CD14-positive monocyte (primary cell): ENCODE measurements at regions not wholly inside any gene's neighbourhood (a gene's known extent, or its start where the extent isn't known, plus 50 kb on each side); places are given as distances from the start of the nearest gene placed in this dataset.
A peak's percentile ranks its signal among the peaks of the same experiment; 100 is the strongest.

Experiments used
- DNase-seq, 3 donors: peaks; one replicate each; pipeline ENCODE4 v3.0.0-alpha.2; 2011 to 2022
- H2AFZ ChIP-seq: 2 replicates; pipeline ENCODE4 v1.6.0; 2012; ENCODE audit warnings: mild to moderate bottlenecking, low read depth, low read length, inconsistent platforms; ENCODE audit not compliant: insufficient read depth, poor library complexity, severe bottlenecking
- H3K27ac ChIP-seq, 2 donors: 1 replicate in 1 of 2; 2 replicates in 1 of 2; pipeline ENCODE4 v1.5.1; 2012 to 2013; ENCODE audit warnings: low read length in 2 of 2, control low read depth in 1 of 2, inconsistent platforms in 1 of 2, low read depth in 1 of 2, mild to moderate bottlenecking in 1 of 2
- H3K27me3 ChIP-seq, 2 donors: one replicate each; pipeline versions ENCODE4 v1.6.0 to v1.6.1; 2011 to 2013; ENCODE audit warnings: low read length in 2 of 2; ENCODE audit not compliant: control insufficient read depth in 2 of 2, insufficient read depth in 2 of 2
- H3K36me3 ChIP-seq, 2 donors: replicated peaks in 1 of 2; 1 replicate in 1 of 2; 2 replicates in 1 of 2; pipeline versions ENCODE4 v1.5.1 to v1.6.1; 2012 to 2013; ENCODE audit warnings: low read length in 2 of 2, control low read depth in 1 of 2, inconsistent platforms in 1 of 2, mild to moderate bottlenecking in 1 of 2; ENCODE audit not compliant: insufficient read depth in 2 of 2, control insufficient read depth in 1 of 2
- H3K4me1 ChIP-seq, 2 donors: 1 replicate in 1 of 2; 2 replicates in 1 of 2; pipeline versions ENCODE4 v1.5.1 to v1.6.1; 2012 to 2013; ENCODE audit warnings: low read length in 2 of 2, control low read depth in 1 of 2, inconsistent platforms in 1 of 2, mild to moderate bottlenecking in 1 of 2, moderate library complexity in 1 of 2; ENCODE audit not compliant: insufficient read depth in 2 of 2, control insufficient read depth in 1 of 2
- H3K4me2 ChIP-seq: replicated peaks from 2 replicates; pipeline ENCODE3; 2012; ENCODE audit warnings: low read length, moderate library complexity, mild to moderate bottlenecking; ENCODE audit not compliant: poor library complexity, severe bottlenecking; ENCODE audit errors: extremely low read depth
- H3K4me3 ChIP-seq, 3 experiments: fragments of 200-600 bp in 1 of 3; sonication (generic) in 1 of 3; replicated peaks in 1 of 3; 1 replicate in 2 of 3; 2 replicates in 1 of 3; pipeline ENCODE4 v1.5.1; 2011 to 2013; ENCODE audit warnings: low read length in 3 of 3, mild to moderate bottlenecking in 3 of 3, control low read depth in 2 of 3, low read depth in 2 of 3, inconsistent platforms in 1 of 3, moderate library complexity in 1 of 3
- H3K79me2 ChIP-seq: 2 replicates; pipeline ENCODE4 v1.6.0; 2012; ENCODE audit warnings: mild to moderate bottlenecking, control low read depth, inconsistent platforms, low read length, moderate library complexity; ENCODE audit not compliant: insufficient read depth
- H3K9ac ChIP-seq: 2 replicates; pipeline ENCODE4 v1.6.0; 2017; ENCODE audit warnings: low read length, mild to moderate bottlenecking; ENCODE audit not compliant: insufficient read depth, poor library complexity, severe bottlenecking
- H3K9me3 ChIP-seq, 2 donors: replicated peaks in 1 of 2; 1 replicate in 1 of 2; 2 replicates in 1 of 2; pipeline versions ENCODE4 v1.5.1 to v1.6.1; 2012 to 2013; ENCODE audit warnings: low read length in 2 of 2, control low read depth in 1 of 2; ENCODE audit not compliant: control insufficient read depth in 1 of 2, insufficient read depth in 1 of 2
- H4K20me1 ChIP-seq: 2 replicates; pipeline ENCODE4 v1.6.0; 2012; ENCODE audit warnings: mild to moderate bottlenecking, low read length, control low read depth, moderate library complexity; ENCODE audit not compliant: insufficient read depth
- H3K27ac Mint-ChIP-seq, 7 donors: one replicate each; pipeline ENCODE4 v1.8.0; 2020; ENCODE audit warnings: mild to moderate bottlenecking in 7 of 7, mixed read lengths in 7 of 7, moderate library complexity in 6 of 7, inconsistent platforms in 2 of 7
- H3K27me3 Mint-ChIP-seq, 3 donors: one replicate each; pipeline ENCODE4 v1.8.0; 2021 to 2022; ENCODE audit warnings: low read depth in 3 of 3, mild to moderate bottlenecking in 3 of 3, mixed read lengths in 3 of 3, moderate library complexity in 3 of 3, inconsistent platforms in 1 of 3
- H3K36me3 Mint-ChIP-seq, 2 donors: one replicate each; pipeline ENCODE4 v1.8.0; 2020; ENCODE audit warnings: mixed read lengths in 2 of 2, inconsistent platforms in 1 of 2, mild to moderate bottlenecking in 1 of 2
- H3K4me1 Mint-ChIP-seq: one replicate; pipeline ENCODE4 v1.8.0; 2020; ENCODE audit warnings: mild to moderate bottlenecking, mixed read lengths
- H3K4me3 Mint-ChIP-seq, 2 donors: one replicate each; pipeline ENCODE4 v1.8.0; 2020; ENCODE audit warnings: mild to moderate bottlenecking in 2 of 2, mixed read lengths in 2 of 2, moderate library complexity in 1 of 2
- H3K9me3 Mint-ChIP-seq, 7 donors: one replicate each; pipeline ENCODE4 v1.8.0; 2020 to 2022; ENCODE audit warnings: mixed read lengths in 7 of 7, mild to moderate bottlenecking in 6 of 7, moderate library complexity in 6 of 7, inconsistent platforms in 2 of 7
- WGBS: methylation state at CpG from one replicate; pipeline ENCODE4 v1.1.5; 2013; ENCODE audit warnings: missing lambda C conversion rate; ENCODE audit not compliant: insufficient coverage; 5-methylcytosine and 5-hydroxymethylcytosine counted together
- intact Hi-C, 2 donors: fragments of 100-400 bp; cut with micrococcal nuclease; formaldehyde crosslinking; loops; one replicate each; pipeline versions ENCODE4 v1.15.0 to v1.15.1; 2023
- TF ChIP-seq, protein P1 (sequence below): fragments of 200-600 bp; IDR thresholded peaks from one replicate; pipeline ENCODE4 v1.8.0; 2022; ENCODE audit warnings: antibody characterized with exemption, mild to moderate bottlenecking

DNA sequence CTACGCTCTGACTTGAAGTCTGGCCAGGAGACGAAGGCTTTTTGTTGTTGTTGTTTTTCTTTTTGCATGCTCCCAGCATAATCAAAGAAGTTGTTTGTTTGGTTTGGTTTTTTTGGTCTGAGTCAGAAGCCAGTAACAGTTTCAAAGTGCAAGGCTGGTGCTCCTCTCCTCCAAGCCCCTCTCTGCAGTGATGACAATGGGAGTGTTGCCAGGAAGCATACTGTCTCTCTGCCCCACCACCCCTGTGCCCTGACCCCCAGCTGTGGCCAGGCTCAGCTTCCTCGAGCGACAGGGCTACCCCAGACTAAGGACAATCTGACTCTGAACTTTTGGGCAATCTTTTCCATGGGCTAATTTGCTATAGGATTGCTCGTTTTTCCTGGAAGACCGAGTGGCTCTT lies 173.8 kb upstream of the PITX1 start:
- no peaks in the 10 kb centered on the region for H3K9me3 ChIP-seq
- H3K4me2 ChIP-seq, result no peak overlapping the region
- no peak for DNase-seq
- H4K20me1 ChIP-seq, result no peaks in the 10 kb centered on the region
- no peak overlapping the region for H3K27ac ChIP-seq
- no peak overlapping the region for H3K4me3 ChIP-seq
- no peak overlapping the region for H3K9ac ChIP-seq
- WGBS, result 100% methylated on average over 4 of the region's 6 CpGs
- Mint-ChIP-seq H3K27ac (peak overlapping the region in 1 of 7 donors; percentile 12), H3K9me3 (peaks cover 3 to 8% (median 5%) of the 10 kb centered on the region in 7 donors), H3K4me1 (peaks cover 18% of the 10 kb centered on the region), H3K27me3 (peaks cover 4 to 6% (median 5%) of the 10 kb centered on the region in 3 donors), H3K36me3 (no peaks in the 10 kb centered on the region), H3K4me3 (no peak overlapping the region)
- intact Hi-C loops, result no loop called here
- H3K27me3 ChIP-seq, result no peaks in the 10 kb centered on the region
- peaks cover 18 to 22% of the 10 kb centered on the region in 2 donors for H3K4me1 ChIP-seq
- H2AFZ ChIP-seq, result no peak overlapping the region
- no peaks in the 10 kb centered on the region for H3K36me3 ChIP-seq
- TF ChIP-seq, protein P1, sequence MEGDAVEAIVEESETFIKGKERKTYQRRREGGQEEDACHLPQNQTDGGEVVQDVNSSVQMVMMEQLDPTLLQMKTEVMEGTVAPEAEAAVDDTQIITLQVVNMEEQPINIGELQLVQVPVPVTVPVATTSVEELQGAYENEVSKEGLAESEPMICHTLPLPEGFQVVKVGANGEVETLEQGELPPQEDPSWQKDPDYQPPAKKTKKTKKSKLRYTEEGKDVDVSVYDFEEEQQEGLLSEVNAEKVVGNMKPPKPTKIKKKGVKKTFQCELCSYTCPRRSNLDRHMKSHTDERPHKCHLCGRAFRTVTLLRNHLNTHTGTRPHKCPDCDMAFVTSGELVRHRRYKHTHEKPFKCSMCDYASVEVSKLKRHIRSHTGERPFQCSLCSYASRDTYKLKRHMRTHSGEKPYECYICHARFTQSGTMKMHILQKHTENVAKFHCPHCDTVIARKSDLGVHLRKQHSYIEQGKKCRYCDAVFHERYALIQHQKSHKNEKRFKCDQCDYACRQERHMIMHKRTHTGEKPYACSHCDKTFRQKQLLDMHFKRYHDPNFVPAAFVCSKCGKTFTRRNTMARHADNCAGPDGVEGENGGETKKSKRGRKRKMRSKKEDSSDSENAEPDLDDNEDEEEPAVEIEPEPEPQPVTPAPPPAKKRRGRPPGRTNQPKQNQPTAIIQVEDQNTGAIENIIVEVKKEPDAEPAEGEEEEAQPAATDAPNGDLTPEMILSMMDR, result no peak
- H3K79me2 ChIP-seq, result no peaks in the 10 kb centered on the region

DNA sequence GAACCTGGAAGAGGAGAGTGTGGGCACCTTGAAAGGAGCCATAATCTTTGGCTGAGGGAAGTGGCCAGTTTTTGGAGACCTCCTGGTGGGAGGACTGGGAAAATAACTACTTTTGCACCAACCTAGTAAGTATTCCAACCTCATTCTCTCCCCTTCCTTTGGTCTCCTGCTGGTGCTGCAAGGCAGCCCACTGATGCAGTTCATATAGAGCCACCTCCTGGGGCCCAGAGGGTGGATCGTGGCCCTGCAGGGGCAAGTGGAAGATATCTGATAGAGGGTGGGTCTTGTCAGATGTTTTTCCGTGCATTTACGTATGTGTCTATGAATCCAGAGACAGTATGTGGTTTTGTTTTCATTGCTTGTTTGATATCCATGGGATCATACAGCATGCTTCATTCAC lies 172.8 kb upstream of the PITX1 start:
- Mint-ChIP-seq H3K4me3 (no peak overlapping the region), H3K4me1 (peaks cover 8% of the 10 kb centered on the region), H3K9me3 (peaks cover 5 to 12% (median 11%) of the 10 kb centered on the region in 7 donors), H3K27ac (no peak overlapping the region), H3K27me3 (peaks cover 7 to 10% (median 9%) of the 10 kb centered on the region in 3 donors), H3K36me3 (no peaks in the 10 kb centered on the region)
- Histone ChIP-seq H3K36me3 (no peaks in the 10 kb centered on the region), H3K9me3 (peaks cover 0 to 6% of the 10 kb centered on the region in 2 donors), H3K4me2 (no peak overlapping the region), H3K27me3 (peaks cover 2 to 5% of the 10 kb centered on the region in 2 donors), H3K9ac (no peak overlapping the region), H2AFZ (no peak overlapping the region), H3K4me1 (peaks cover 8 to 12% of the 10 kb centered on the region in 2 donors), H3K79me2 (no peaks in the 10 kb centered on the region), H3K4me3 (no peak overlapping the region), H3K27ac (no peak overlapping the region), H4K20me1 (no peaks in the 10 kb centered on the region)
- WGBS, result 100% methylated on average over 2 of the region's 3 CpGs
- DNase-seq, result no peak
- TF ChIP-seq, protein P1, result no peak
- intact Hi-C loops, result no loop called here
